ENCODE measurements at regions not wholly inside any gene's neighbourhood (a gene's known extent, or its start where the extent isn't known, plus 50 kb on each side); places are given as distances from the start of the nearest gene placed in this dataset.
A peak's percentile ranks its signal among the peaks of the same experiment; 100 is the strongest.

DNA sequence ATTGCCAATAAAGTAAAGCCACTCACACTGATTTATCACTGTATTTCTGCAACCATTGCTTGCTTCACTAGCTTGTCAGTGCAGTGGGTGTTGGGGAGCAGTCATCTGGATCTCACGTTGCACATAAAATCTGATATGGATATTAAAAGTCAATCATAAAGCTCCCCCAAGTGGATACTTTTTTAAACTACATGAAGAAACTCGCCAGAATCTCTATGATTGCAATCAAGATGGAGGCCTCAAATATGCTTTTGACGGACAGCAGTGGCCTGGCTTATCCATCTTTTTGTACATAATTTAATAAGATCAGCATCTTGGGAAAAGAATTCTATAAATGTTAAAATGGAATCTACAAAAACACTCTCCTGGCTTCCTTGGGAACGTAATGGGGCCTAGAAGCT, 137.7 kb downstream of the WT1 start:
- no peak overlapping the region for H3K4me3 ChIP-seq (ENCODE audit: low read depth, low read length, poor library complexity, severe bottlenecking)
- no peaks in the 10 kb centered on the region for H3K27me3 ChIP-seq (replicated peaks; ENCODE audit: insufficient read depth, low read depth, low read length, poor library complexity)
- H3K36me3 ChIP-seq (ENCODE audit: insufficient read depth, low read length, poor library complexity, severe bottlenecking), result no peaks in the 10 kb centered on the region
- intact Hi-C loops (cut with micrococcal nuclease; ENCODE audit: unreplicated experiment), result loop anchor here (1.0 to 10.0 kb wide), 5 partner anchors 121 to 1190 kb away; no protein-coding TSS in a partner anchor
- no peaks in the 10 kb centered on the region for H3K4me1 ChIP-seq (ENCODE audit: insufficient read depth, low read length, poor library complexity, severe bottlenecking)
- CTCF ChIA-PET, result interaction anchor here (0.6 to 2.0 kb wide), 16 partner anchors 9 to 1191 kb away, joined by 3 to 15 read pairs (median 4); no protein-coding TSS in a partner anchor
- no peak for TF ChIP-seq EZH2 (IDR thresholded peaks at IDR 0.05; ENCODE audit: borderline replicate concordance, low read depth, low read length, poor library complexity, severe bottlenecking)
- TF ChIP-seq CTCF (conservative IDR thresholded peaks at IDR 0.05; ENCODE audit: low read depth, low read length), result peak; percentile 88
- no TSS peak for BruUV-seq (replicated peaks)
- no peak overlapping the region for H3K27ac ChIP-seq (ENCODE audit: low read depth, low read length, poor library complexity, severe bottlenecking)
- POLR2A ChIA-PET (ENCODE audit: low non-redundant PET), result no interaction called here
- H3K9me3 ChIP-seq (ENCODE audit: low read depth, low read length, poor library complexity, severe bottlenecking), result no peaks in the 10 kb centered on the region
- DNase-seq (ENCODE audit: low spot score), result peak; percentile 90

- H3K27ac ChIP-seq (ENCODE audit: low read depth, low read length, poor library complexity, severe bottlenecking), result no peak overlapping the region
- BruUV-seq (replicated peaks), result no TSS peak
- H3K9me3 ChIP-seq (ENCODE audit: low read depth, low read length, poor library complexity, severe bottlenecking), result no peaks in the 10 kb centered on the region
- H3K4me3 ChIP-seq (ENCODE audit: low read depth, low read length, poor library complexity, severe bottlenecking), result no peak overlapping the region
- H3K36me3 ChIP-seq (ENCODE audit: insufficient read depth, low read length, poor library complexity, severe bottlenecking), result no peaks in the 10 kb centered on the region
- ChIA-PET POLR2A (ENCODE audit: low non-redundant PET) (no interaction called here), CTCF (interaction anchor here (0.5 to 2.4 kb wide), 3 partner anchors 10 to 34 kb away, joined by 3 to 14 read pairs (median 4); no protein-coding TSS in a partner anchor)
- DNase-seq (ENCODE audit: low spot score), result no peak
- H3K4me1 ChIP-seq (ENCODE audit: insufficient read depth, low read length, poor library complexity, severe bottlenecking), result peaks cover 6% of the 10 kb centered on the region
- intact Hi-C loops (cut with micrococcal nuclease; ENCODE audit: unreplicated experiment), result no loop called here
- no peak for TF ChIP-seq EZH2 (IDR thresholded peaks at IDR 0.05; ENCODE audit: borderline replicate concordance, low read depth, low read length, poor library complexity, severe bottlenecking)
- no peak for TF ChIP-seq CTCF (conservative IDR thresholded peaks at IDR 0.05; ENCODE audit: low read depth, low read length)
- H3K27me3 ChIP-seq (replicated peaks; ENCODE audit: insufficient read depth, low read depth, low read length, poor library complexity), result no peaks in the 10 kb centered on the region
Measured at GRCh38 chr11:32302826-32303225, 132.5 kb downstream of the WT1 start.

DNA sequence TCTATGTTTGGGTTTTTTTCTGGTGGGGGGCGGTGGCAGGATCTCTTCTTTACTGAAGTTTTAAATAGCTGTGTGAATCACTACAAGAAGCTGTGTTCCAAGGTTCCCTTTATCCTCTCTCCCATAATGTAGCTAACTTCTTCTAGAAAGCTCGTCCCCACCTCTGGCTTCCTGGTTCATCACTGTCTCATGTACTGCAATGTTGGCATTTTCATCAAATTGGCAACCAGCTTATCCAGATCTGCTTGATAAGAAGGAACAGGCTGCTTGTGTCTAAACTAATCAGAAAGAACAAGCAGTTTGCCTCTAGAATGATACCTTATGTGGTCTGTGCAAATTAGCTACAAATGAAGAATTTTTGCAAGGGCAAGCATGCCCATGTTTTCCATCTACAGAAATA, 130.8 kb downstream of the WT1 start:
- ChIA-PET CTCF (interaction anchor here (1.1 to 2.4 kb wide), 2 partner anchors 8 to 19 kb away, joined by 3 to 14 read pairs; no protein-coding TSS in a partner anchor), POLR2A (ENCODE audit: low non-redundant PET) (no interaction called here)
- Histone ChIP-seq H3K27me3 (replicated peaks; ENCODE audit: insufficient read depth, low read depth, low read length, poor library complexity) (no peaks in the 10 kb centered on the region), H3K9me3 (ENCODE audit: low read depth, low read length, poor library complexity, severe bottlenecking) (no peaks in the 10 kb centered on the region), H3K4me3 (ENCODE audit: low read depth, low read length, poor library complexity, severe bottlenecking) (no peak overlapping the region), H3K4me1 (ENCODE audit: insufficient read depth, low read length, poor library complexity, severe bottlenecking) (peaks cover 6% of the 10 kb centered on the region), H3K27ac (ENCODE audit: low read depth, low read length, poor library complexity, severe bottlenecking) (no peak overlapping the region), H3K36me3 (ENCODE audit: insufficient read depth, low read length, poor library complexity, severe bottlenecking) (no peaks in the 10 kb centered on the region)
- BruUV-seq (replicated peaks), result no TSS peak
- intact Hi-C loops (cut with micrococcal nuclease; ENCODE audit: unreplicated experiment), result no loop called here
- TF ChIP-seq CTCF (conservative IDR thresholded peaks at IDR 0.05; ENCODE audit: low read depth, low read length) (no peak), EZH2 (IDR thresholded peaks at IDR 0.05; ENCODE audit: borderline replicate concordance, low read depth, low read length, poor library complexity, severe bottlenecking) (no peak)
- no peak for DNase-seq (ENCODE audit: low spot score)
